DND-41 (cell line): ENCODE measurements at regions not wholly inside any gene's neighbourhood (a gene's known extent, or its start where the extent isn't known, plus 50 kb on each side); places are given as distances from the start of the nearest gene placed in this dataset.

Experiments
- ATAC-seq: fragments of 200-7000 bp; cut with Tn5 transposase; 3 replicates; pipeline ENCODE4 v1.9.1; 2021; ENCODE audit warnings: low read depth; ENCODE audit not compliant: insufficient read depth
- DNase-seq: peaks from one replicate; pipeline ENCODE4 v3.0.0-alpha.2; 2020
- H2AFZ ChIP-seq: 2 replicates; pipeline ENCODE4 v1.6.0; 2012; ENCODE audit warnings: low read depth, low read length
- H3K27ac ChIP-seq: 2 replicates; pipeline ENCODE4 v1.5.1; 2012; ENCODE audit warnings: low read length, inconsistent platforms
- H3K27me3 ChIP-seq: fragments of 200-600 bp; sonication (generic); 2 replicates; pipeline ENCODE4 v1.6.0; 2012; ENCODE audit warnings: low read length, mild to moderate bottlenecking, inconsistent platforms; ENCODE audit not compliant: insufficient read depth, poor library complexity
- H3K36me3 ChIP-seq: 2 replicates; pipeline ENCODE4 v1.5.1; 2012; ENCODE audit warnings: low read length, inconsistent platforms; ENCODE audit not compliant: insufficient read depth
- H3K4me1 ChIP-seq: 2 replicates; pipeline ENCODE4 v1.5.1; 2012; ENCODE audit warnings: mild to moderate bottlenecking, low read length; ENCODE audit not compliant: insufficient read depth
- H3K4me2 ChIP-seq: 2 replicates; pipeline ENCODE4 v1.6.0; 2012; ENCODE audit warnings: mild to moderate bottlenecking, moderate library complexity, low read length, inconsistent platforms; ENCODE audit not compliant: insufficient read depth
- H3K4me3 ChIP-seq, 2 experiments: fragments of 200-600 bp in 1 of 2; shearing (Covaris generic) in 1 of 2; 2 replicates each; pipeline ENCODE4 v1.5.1; 2012 to 2016; ENCODE audit warnings: inconsistent platforms in 2 of 2, low read length in 2 of 2, mild to moderate bottlenecking in 2 of 2, low read depth in 1 of 2, moderate library complexity in 1 of 2
- H3K79me2 ChIP-seq: 2 replicates; pipeline ENCODE4 v1.6.0; 2012; ENCODE audit warnings: low read length, inconsistent platforms; ENCODE audit not compliant: insufficient read depth
- H3K9ac ChIP-seq: 2 replicates; pipeline ENCODE4 v1.6.0; 2012; ENCODE audit warnings: low read depth, mild to moderate bottlenecking, inconsistent platforms, low read length, moderate library complexity
- H3K9me3 ChIP-seq: 2 replicates; pipeline ENCODE4 v1.5.1; 2012; ENCODE audit warnings: low read length, moderate library complexity, mild to moderate bottlenecking, inconsistent platforms; ENCODE audit not compliant: insufficient read depth, severe bottlenecking
- H4K20me1 ChIP-seq: 2 replicates; pipeline ENCODE4 v1.6.0; 2012; ENCODE audit warnings: low read length; ENCODE audit not compliant: insufficient read depth
- CTCF ChIP-seq: IDR thresholded peaks from 2 replicates; pipeline ENCODE4 v1.5.1; 2012; ENCODE audit warnings: borderline replicate concordance, low read length, moderate library complexity, mild to moderate bottlenecking; ENCODE audit not compliant: poor library complexity, severe bottlenecking; ENCODE audit errors: extremely low read depth
- EZH2 ChIP-seq: IDR thresholded peaks from 3 replicates; pipeline ENCODE4 v1.6.1; 2012; ENCODE audit warnings: borderline replicate concordance, low read depth, mild to moderate bottlenecking, moderate library complexity, low read length, inconsistent platforms; ENCODE audit not compliant: severe bottlenecking

DNA sequence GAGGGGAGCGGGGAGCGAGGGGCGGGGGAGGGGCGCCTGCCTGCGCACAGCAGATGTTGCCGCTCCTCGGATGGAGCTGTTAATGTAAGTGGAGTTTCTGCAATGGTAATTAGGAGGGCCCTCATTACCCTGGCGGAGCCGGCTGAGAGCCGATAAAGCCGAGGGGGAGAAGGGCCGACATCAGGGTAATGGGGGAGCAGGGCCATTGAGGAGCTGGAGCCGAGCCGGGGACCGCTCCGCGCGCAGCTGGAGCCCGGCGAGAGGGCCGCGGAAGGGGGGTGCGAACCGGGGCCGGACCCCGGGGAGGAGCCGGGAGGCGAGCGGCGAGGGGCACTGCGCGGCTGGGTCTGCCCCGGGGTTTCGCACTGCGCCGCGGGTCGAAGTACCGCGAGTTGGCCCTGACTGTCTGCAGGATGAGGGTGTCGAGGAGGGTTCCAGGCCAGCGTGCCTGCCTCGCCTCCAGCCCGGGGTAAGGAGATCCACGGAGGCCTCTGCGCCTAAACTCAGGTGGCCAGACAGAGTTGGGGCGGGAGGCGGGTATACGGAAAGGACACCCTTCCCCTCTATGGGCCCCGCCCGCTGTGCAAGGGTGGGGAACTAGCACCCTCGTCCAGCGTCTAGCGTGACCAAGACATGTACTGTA lies 55.0 kb upstream of the LBX1 start:
- Histone ChIP-seq H2AFZ (no peak overlapping the region), H3K36me3 (no peaks in the 10 kb centered on the region), H3K9me3 (no peaks in the 10 kb centered on the region), H3K9ac (no peak overlapping the region), H3K4me2 (no peak overlapping the region), H3K79me2 (no peaks in the 10 kb centered on the region), H3K27ac (no peak overlapping the region), H3K27me3 (peaks cover 20% of the 10 kb centered on the region), H4K20me1 (no peaks in the 10 kb centered on the region), H3K4me1 (peaks cover 4% of the 10 kb centered on the region), H3K4me3 (no peak overlapping the region)
- no peak for DNase-seq
- TF ChIP-seq EZH2 = no peak
- TF ChIP-seq CTCF = no peak
- ATAC-seq = no peak

DNA sequence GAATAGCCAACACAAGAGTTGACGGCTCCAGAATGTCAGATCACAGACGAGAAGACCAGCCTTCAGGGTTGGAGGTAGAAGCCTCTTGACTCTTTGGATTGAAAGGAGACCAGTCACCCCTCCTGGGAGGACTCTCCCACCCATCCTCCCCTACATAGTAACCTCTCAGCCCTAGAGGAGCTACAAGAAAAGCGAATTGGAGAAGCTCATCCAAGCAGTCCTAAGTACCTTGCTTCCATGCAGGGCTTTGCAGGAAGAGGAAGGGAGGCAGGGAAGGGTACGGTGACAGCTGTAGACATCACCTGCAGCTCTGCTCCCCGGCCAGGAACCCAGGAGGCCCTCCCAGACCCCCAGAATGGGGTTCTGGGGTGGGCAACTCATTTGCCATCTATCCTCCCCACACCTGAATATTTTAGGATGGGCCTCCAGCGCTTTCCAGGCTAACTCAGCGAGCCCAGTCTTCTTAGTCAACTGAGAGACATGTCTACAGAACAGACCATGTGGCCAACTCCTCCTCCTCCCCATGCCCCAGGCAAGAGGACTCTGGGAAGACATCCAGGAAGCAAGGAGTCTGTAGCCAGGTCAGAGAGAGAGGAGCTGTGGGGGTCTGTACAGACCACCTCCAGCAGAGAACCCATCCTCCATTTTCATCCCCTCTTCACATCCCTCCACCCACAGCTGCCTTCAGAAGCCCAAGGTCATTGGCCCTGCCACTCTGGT lies 55.6 kb upstream of the LBX1 start:
- Histone ChIP-seq H3K9ac (no peak overlapping the region), H3K4me1 (peaks cover 4% of the 10 kb centered on the region), H3K4me2 (no peak overlapping the region), H3K36me3 (no peaks in the 10 kb centered on the region), H3K27me3 (peaks cover 20% of the 10 kb centered on the region), H3K4me3 (no peak overlapping the region), H4K20me1 (no peaks in the 10 kb centered on the region), H3K79me2 (no peaks in the 10 kb centered on the region), H2AFZ (no peak overlapping the region), H3K27ac (no peak overlapping the region), H3K9me3 (no peaks in the 10 kb centered on the region)
- TF ChIP-seq EZH2 = no peak
- ATAC-seq = no peak
- no peak for DNase-seq

GRCh38 chr10:101285519-101286070 lies 56.3 kb upstream of the LBX1 start:
- DNase-seq (peak; percentile 41), ATAC-seq (peak; percentile 63)
- Histone ChIP-seq H3K9me3 (no peaks in the 10 kb centered on the region), H3K36me3 (no peaks in the 10 kb centered on the region), H3K4me2 (no peak overlapping the region), H3K4me1 (peaks cover 4% of the 10 kb centered on the region), H3K9ac (no peak overlapping the region), H4K20me1 (no peaks in the 10 kb centered on the region), H3K79me2 (no peaks in the 10 kb centered on the region), H2AFZ (no peak overlapping the region), H3K27me3 (peaks cover 20% of the 10 kb centered on the region), H3K4me3 (no peak overlapping the region), H3K27ac (no peak overlapping the region)
- TF ChIP-seq CTCF = no peak
- no peak for TF ChIP-seq EZH2
